HCT116 (cell line): ENCODE measurements at regions not wholly inside any gene's neighbourhood (a gene's known extent, or its start where the extent isn't known, plus 50 kb on each side); places are given as distances from the start of the nearest gene placed in this dataset.

Experiments
- ATAC-seq: fragments of 200-7000 bp; cut with Tn5 transposase; 2 replicates; pipeline ENCODE4 v1.9.1; 2020; ENCODE audit warnings: mild to moderate bottlenecking, moderate library complexity
- BruUV-seq: library from RNA; stranded (reverse); fragments of 400-500 nt; replicated peaks from 2 replicates; lab custom pipeline; 2021; lab: Mats Ljungman, UMichigan
- CTCF ChIA-PET: fragments of 300-600 bp; sonication (Branson Sonifier 250); formaldehyde crosslinking; loops from one replicate; lab custom pipeline; 2021; ENCODE audit warnings: antibody characterized with exemption; lab: Charles Lee
- POLR2A ChIA-PET: fragments of 300-600, 350-600 bp; sonication (Branson Sonifier 250); formaldehyde crosslinking; loops from one replicate; lab custom pipeline; 2021; ENCODE audit warnings: antibody characterized with exemption; lab: Charles Lee
- RAD21 ChIA-PET, 2 experiments: fragments of 300-600 bp; sonication (Branson Sonifier 250); formaldehyde crosslinking; loops; one replicate each; lab custom pipeline; 2023; ENCODE audit warnings: low total read pairs in 2 of 2; ENCODE audit not compliant: uncharacterized antibody in 2 of 2, unreplicated experiment in 2 of 2, low non-redundant PET in 1 of 2; lab: Charles Lee
- DNase-seq: peaks from one replicate; pipeline ENCODE4 v3.0.0-alpha.2; 2010; ENCODE audit warnings: low read depth, low spot score
- H2AFZ ChIP-seq: fragments of 200-600 bp; shearing (Covaris generic), sonication (generic); 2 replicates; pipeline ENCODE4 v1.6.1; 2017; ENCODE audit warnings: low read depth, mixed run types, mixed read lengths, antibody characterized with exemption, low read length; ENCODE audit not compliant: poor library complexity, severe bottlenecking
- H3K27ac ChIP-seq: 2 replicates; pipeline ENCODE4 v1.5.1; 2012; ENCODE audit warnings: low read depth, low read length
- H3K27me3 ChIP-seq: fragments of 200-600 bp; sonication (generic); 2 replicates; pipeline ENCODE4 v1.6.1; 2016; ENCODE audit warnings: mixed run types, low read length, mixed read lengths; ENCODE audit not compliant: insufficient read depth
- H3K36me3 ChIP-seq, 2 experiments: fragments of 200-500 bp in 1 of 2; fragments of 200-600 bp in 1 of 2; sonication (Bioruptor generic) in 1 of 2; sonication (generic) in 1 of 2; 2 replicates each; pipeline versions ENCODE4 v1.5.1 to v1.6.1; 2014 to 2016; ENCODE audit warnings: low read length in 2 of 2, inconsistent platforms in 1 of 2, mixed read lengths in 1 of 2, mixed run types in 1 of 2; ENCODE audit not compliant: insufficient read depth in 2 of 2, control insufficient read depth in 1 of 2
- H3K4me1 ChIP-seq, 2 experiments: fragments of 200-600 bp in 1 of 2; sonication (generic) in 1 of 2; 2 replicates each; pipeline versions ENCODE4 v1.5.1 to v1.6.1; 2012 to 2017; ENCODE audit warnings: low read length in 2 of 2, inconsistent platforms in 1 of 2, mild to moderate bottlenecking in 1 of 2, mixed read lengths in 1 of 2, mixed run types in 1 of 2, moderate library complexity in 1 of 2; ENCODE audit not compliant: insufficient read depth in 2 of 2, control insufficient read depth in 1 of 2
- H3K4me2 ChIP-seq: fragments of 200-600 bp; sonication (generic); 2 replicates; pipeline ENCODE4 v1.6.1; 2017; ENCODE audit warnings: mixed run types, low read length, mixed read lengths
- H3K4me3 ChIP-seq, 2 experiments: fragments of 200-600 bp in 1 of 2; sonication (generic) in 1 of 2; replicated peaks in 1 of 2; 2 replicates each; pipeline ENCODE4 v1.5.1; 2011 to 2016; ENCODE audit warnings: low read length in 2 of 2, control low read depth in 1 of 2, low read depth in 1 of 2, mild to moderate bottlenecking in 1 of 2, mixed read lengths in 1 of 2, mixed run types in 1 of 2
- H3K79me2 ChIP-seq: fragments of 200-600 bp; sonication (generic); 2 replicates; pipeline ENCODE4 v1.6.1; 2017; ENCODE audit warnings: mild to moderate bottlenecking, mixed run types, low read length, moderate library complexity, mixed read lengths; ENCODE audit not compliant: insufficient read depth
- H3K9ac ChIP-seq: fragments of 200-600 bp; sonication (generic); 2 replicates; pipeline ENCODE4 v1.6.1; 2016; ENCODE audit warnings: low read length, mixed read lengths
- H3K9me2 ChIP-seq: fragments of 200-600 bp; sonication (generic), shearing (Covaris generic); 2 replicates; pipeline ENCODE4 v1.6.1; 2017; ENCODE audit warnings: mixed run types, mild to moderate bottlenecking, moderate library complexity; ENCODE audit not compliant: insufficient read depth
- H3K9me3 ChIP-seq, 2 experiments: fragments of 200-500 bp in 1 of 2; fragments of 200-600 bp in 1 of 2; sonication (Bioruptor generic) in 1 of 2; sonication (generic) in 1 of 2; 2 replicates each; pipeline ENCODE4 v1.6.1; 2014 to 2017; ENCODE audit warnings: low read length in 2 of 2, mixed read lengths in 2 of 2, inconsistent platforms in 1 of 2, low read depth in 1 of 2, mild to moderate bottlenecking in 1 of 2, mixed run types in 1 of 2, moderate library complexity in 1 of 2; ENCODE audit not compliant: control insufficient read depth in 1 of 2, insufficient read depth in 1 of 2
- H4K20me1 ChIP-seq: fragments of 200-600 bp; sonication (generic), shearing (Covaris generic); 2 replicates; pipeline ENCODE4 v1.6.1; 2017; ENCODE audit warnings: mixed run types, mild to moderate bottlenecking, moderate library complexity; ENCODE audit not compliant: insufficient read depth
- EGR1 ChIP-seq: IDR thresholded peaks from 2 replicates; pipeline ENCODE4 v1.6.1; 2012; ENCODE audit warnings: low read depth
- EZH2 ChIP-seq: fragments of 200-600 bp; sonication (generic); IDR thresholded peaks from 2 replicates; pipeline ENCODE4 v1.6.1; 2017; ENCODE audit warnings: antibody characterized with exemption, mixed run types
- EZH2phosphoT487 ChIP-seq: fragments of 200-600 bp; IDR thresholded peaks from 2 replicates; pipeline ENCODE4 v1.6.1; 2018; ENCODE audit warnings: antibody characterized with exemption, borderline replicate concordance
- JUND ChIP-seq: IDR thresholded peaks from 2 replicates; pipeline ENCODE4 v1.6.1; 2012
- POLR2A ChIP-seq: IDR thresholded peaks from 2 replicates; pipeline ENCODE4 v1.7.0; 2011; ENCODE audit warnings: borderline replicate concordance; ENCODE audit not compliant: insufficient read depth, insufficient read length; ENCODE audit errors: extremely low read depth
- POLR2AphosphoS5 ChIP-seq: IDR thresholded peaks from 2 replicates; pipeline ENCODE4 v1.6.1; 2011; ENCODE audit warnings: mild to moderate bottlenecking, low read depth, low read length, moderate library complexity
- RAD21 ChIP-seq: IDR thresholded peaks from 2 replicates; pipeline ENCODE4 v1.6.1; 2012; ENCODE audit warnings: low read depth, mild to moderate bottlenecking
- SIN3A ChIP-seq: IDR thresholded peaks from 2 replicates; pipeline ENCODE4 v1.6.1; 2012; ENCODE audit warnings: low read depth
- SP1 ChIP-seq: IDR thresholded peaks from 2 replicates; pipeline ENCODE4 v1.6.1; 2012; ENCODE audit warnings: low read depth
- SRF ChIP-seq: IDR thresholded peaks from 2 replicates; pipeline ENCODE4 v1.6.1; 2012; ENCODE audit warnings: low read depth
- YY1 ChIP-seq: IDR thresholded peaks from 2 replicates; pipeline ENCODE4 v1.6.1; 2011; ENCODE audit warnings: low read length, low read depth, moderate library complexity, mild to moderate bottlenecking; ENCODE audit not compliant: insufficient replicate concordance; ENCODE audit errors: extremely low read depth
- ZFX ChIP-seq: fragments of 450-650 bp; IDR thresholded peaks from 2 replicates; pipeline ENCODE4 v1.6.1; 2017
- ZNF274 ChIP-seq: fragments of 200-500 bp; sonication (Bioruptor generic); IDR thresholded peaks from 2 replicates; pipeline ENCODE4 v1.6.1; 2014; ENCODE audit warnings: mild to moderate bottlenecking, low read depth, low read length, inconsistent platforms
- intact Hi-C: fragments of 100-400 bp; cut with micrococcal nuclease; formaldehyde crosslinking; loops from 2 replicates; pipeline ENCODE4 v1.10.0; 2022
- TF ChIP-seq, protein P1 (sequence below): IDR thresholded peaks from 2 replicates; pipeline ENCODE4 v1.6.1; 2012
- TF ChIP-seq, protein P2 (sequence below): IDR thresholded peaks from 2 replicates; pipeline ENCODE4 v1.6.1; 2012; ENCODE audit warnings: low read depth
- TF ChIP-seq, protein P3 (sequence below), 3 experiments: fragments of 200-600 bp in 1 of 3; sonication (generic) in 1 of 3; IDR thresholded peaks in 2 of 3; conservative IDR thresholded peaks in 1 of 3; 2 replicates each; pipeline ENCODE4 v1.5.1; 2012 to 2017; ENCODE audit warnings: low read depth in 2 of 3, low read length in 2 of 3, antibody characterized with exemption in 1 of 3, borderline replicate concordance in 1 of 3, control low read depth in 1 of 3, mild to moderate bottlenecking in 1 of 3, mixed read lengths in 1 of 3, mixed run types in 1 of 3, moderate library complexity in 1 of 3; ENCODE audit not compliant: insufficient read depth in 1 of 3
- TF ChIP-seq, protein P4 (sequence below): IDR thresholded peaks from 2 replicates; pipeline ENCODE4 v1.6.1; 2012

DNA sequence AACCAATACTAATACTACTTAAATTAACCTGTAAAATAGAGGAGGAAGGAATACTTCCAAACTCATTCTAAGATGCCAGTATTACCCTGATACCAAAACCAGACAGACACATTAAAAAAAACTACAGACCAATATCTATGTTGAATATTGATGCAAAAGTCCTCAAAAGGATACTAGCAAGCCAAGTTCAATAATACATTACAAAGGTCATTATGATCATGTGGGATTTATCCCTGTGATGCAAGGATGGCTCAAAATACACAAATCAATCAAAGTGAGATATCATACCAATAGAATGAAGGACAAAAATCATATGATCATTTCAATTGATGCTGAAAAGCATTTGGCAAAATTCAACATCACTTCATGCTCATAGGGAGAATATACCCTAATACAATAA lies 97.2 kb upstream of the ATXN7L3B start:
- Histone ChIP-seq H3K27me3 (no peaks in the 10 kb centered on the region), H3K9me2 (no peaks in the 10 kb centered on the region), H3K79me2 (no peaks in the 10 kb centered on the region), H3K9me3 (no peaks in the 10 kb centered on the region), H3K4me1 (no peaks in the 10 kb centered on the region), H3K4me3 (no peak overlapping the region)
- CTCF ChIA-PET: no interaction called here
- DNase-seq: no peak
- TF ChIP-seq SIN3A: no peak
- TF ChIP-seq, protein P1, sequence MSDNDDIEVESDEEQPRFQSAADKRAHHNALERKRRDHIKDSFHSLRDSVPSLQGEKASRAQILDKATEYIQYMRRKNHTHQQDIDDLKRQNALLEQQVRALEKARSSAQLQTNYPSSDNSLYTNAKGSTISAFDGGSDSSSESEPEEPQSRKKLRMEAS: no peak
- TF ChIP-seq RAD21: no peak
- TF ChIP-seq, all 23 proteins: peak for 0
- ATAC-seq: no peak
- POLR2A ChIA-PET: no interaction called here
- Histone ChIP-seq H4K20me1 (no peaks in the 10 kb centered on the region), H3K27ac (no peak overlapping the region), H2AFZ (no peak overlapping the region), H3K4me2 (no peak overlapping the region), H3K36me3 (no peaks in the 10 kb centered on the region), H3K9ac (no peak overlapping the region)
- no TSS peak for BruUV-seq
- intact Hi-C loops: no loop called here
- RAD21 ChIA-PET: no interaction called here

DNA sequence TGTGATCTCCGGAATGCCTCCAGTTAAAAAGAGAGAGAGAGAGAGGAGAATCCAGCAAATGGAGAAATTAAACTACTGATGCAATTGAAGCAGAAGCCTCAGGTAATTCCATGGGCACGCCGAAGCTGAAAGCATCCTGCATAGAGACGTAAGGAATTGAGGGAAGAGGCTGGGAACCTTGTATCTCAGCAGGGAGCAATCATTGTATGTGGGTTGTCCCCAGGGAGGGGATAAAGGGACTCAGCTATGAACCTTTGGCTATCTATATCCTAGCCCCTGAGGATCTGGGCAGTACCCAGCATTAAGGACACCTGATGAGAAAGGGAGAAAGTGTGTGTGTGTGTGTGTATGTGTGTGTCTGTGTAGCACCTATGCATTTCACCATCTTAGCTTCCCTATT lies 95.8 kb upstream of the ATXN7L3B start:
- Histone ChIP-seq H3K9me2 (no peaks in the 10 kb centered on the region), H3K4me2 (no peak overlapping the region), H3K36me3 (no peaks in the 10 kb centered on the region), H3K4me3 (no peak overlapping the region), H3K9ac (no peak overlapping the region), H3K9me3 (no peaks in the 10 kb centered on the region), H3K4me1 (no peaks in the 10 kb centered on the region), H2AFZ (no peak overlapping the region), H3K27me3 (no peaks in the 10 kb centered on the region), H3K27ac (no peak overlapping the region), H4K20me1 (no peaks in the 10 kb centered on the region), H3K79me2 (no peaks in the 10 kb centered on the region)
- DNase-seq (no peak), ATAC-seq (no peak)
- ChIA-PET POLR2A (no interaction called here), RAD21 (no interaction called here), CTCF (no interaction called here)
- intact Hi-C loops: no loop called here
- no TSS peak for BruUV-seq
- TF ChIP-seq POLR2A (no peak), EZH2phosphoT487 (no peak), POLR2AphosphoS5 (no peak), YY1 (no peak), ZNF274 (no peak), SP1 (no peak), SRF (no peak), EGR1 (no peak), ZFX (no peak), RAD21 (no peak), JUND (no peak), EZH2 (no peak)
- TF ChIP-seq, protein P1: no peak
- TF ChIP-seq, protein P2, sequence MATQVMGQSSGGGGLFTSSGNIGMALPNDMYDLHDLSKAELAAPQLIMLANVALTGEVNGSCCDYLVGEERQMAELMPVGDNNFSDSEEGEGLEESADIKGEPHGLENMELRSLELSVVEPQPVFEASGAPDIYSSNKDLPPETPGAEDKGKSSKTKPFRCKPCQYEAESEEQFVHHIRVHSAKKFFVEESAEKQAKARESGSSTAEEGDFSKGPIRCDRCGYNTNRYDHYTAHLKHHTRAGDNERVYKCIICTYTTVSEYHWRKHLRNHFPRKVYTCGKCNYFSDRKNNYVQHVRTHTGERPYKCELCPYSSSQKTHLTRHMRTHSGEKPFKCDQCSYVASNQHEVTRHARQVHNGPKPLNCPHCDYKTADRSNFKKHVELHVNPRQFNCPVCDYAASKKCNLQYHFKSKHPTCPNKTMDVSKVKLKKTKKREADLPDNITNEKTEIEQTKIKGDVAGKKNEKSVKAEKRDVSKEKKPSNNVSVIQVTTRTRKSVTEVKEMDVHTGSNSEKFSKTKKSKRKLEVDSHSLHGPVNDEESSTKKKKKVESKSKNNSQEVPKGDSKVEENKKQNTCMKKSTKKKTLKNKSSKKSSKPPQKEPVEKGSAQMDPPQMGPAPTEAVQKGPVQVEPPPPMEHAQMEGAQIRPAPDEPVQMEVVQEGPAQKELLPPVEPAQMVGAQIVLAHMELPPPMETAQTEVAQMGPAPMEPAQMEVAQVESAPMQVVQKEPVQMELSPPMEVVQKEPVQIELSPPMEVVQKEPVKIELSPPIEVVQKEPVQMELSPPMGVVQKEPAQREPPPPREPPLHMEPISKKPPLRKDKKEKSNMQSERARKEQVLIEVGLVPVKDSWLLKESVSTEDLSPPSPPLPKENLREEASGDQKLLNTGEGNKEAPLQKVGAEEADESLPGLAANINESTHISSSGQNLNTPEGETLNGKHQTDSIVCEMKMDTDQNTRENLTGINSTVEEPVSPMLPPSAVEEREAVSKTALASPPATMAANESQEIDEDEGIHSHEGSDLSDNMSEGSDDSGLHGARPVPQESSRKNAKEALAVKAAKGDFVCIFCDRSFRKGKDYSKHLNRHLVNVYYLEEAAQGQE: no peak
- TF ChIP-seq, protein P3, sequence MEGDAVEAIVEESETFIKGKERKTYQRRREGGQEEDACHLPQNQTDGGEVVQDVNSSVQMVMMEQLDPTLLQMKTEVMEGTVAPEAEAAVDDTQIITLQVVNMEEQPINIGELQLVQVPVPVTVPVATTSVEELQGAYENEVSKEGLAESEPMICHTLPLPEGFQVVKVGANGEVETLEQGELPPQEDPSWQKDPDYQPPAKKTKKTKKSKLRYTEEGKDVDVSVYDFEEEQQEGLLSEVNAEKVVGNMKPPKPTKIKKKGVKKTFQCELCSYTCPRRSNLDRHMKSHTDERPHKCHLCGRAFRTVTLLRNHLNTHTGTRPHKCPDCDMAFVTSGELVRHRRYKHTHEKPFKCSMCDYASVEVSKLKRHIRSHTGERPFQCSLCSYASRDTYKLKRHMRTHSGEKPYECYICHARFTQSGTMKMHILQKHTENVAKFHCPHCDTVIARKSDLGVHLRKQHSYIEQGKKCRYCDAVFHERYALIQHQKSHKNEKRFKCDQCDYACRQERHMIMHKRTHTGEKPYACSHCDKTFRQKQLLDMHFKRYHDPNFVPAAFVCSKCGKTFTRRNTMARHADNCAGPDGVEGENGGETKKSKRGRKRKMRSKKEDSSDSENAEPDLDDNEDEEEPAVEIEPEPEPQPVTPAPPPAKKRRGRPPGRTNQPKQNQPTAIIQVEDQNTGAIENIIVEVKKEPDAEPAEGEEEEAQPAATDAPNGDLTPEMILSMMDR (IDR thresholded peaks at IDR 0.05 in 2 of 3, conservative IDR thresholded peaks at IDR 0.05 in 1 of 3; ENCODE audit: borderline replicate concordance in 1 of 3, insufficient read depth in 1 of 3, low read depth in 2 of 3, low read length in 2 of 3): no peak
- TF ChIP-seq, protein P4, sequence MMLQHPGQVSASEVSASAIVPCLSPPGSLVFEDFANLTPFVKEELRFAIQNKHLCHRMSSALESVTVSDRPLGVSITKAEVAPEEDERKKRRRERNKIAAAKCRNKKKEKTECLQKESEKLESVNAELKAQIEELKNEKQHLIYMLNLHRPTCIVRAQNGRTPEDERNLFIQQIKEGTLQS: no peak
